Lung (tissue), 11 donors: ENCODE measurements at regions not wholly inside any gene's neighbourhood (a gene's known extent, or its start where the extent isn't known, plus 50 kb on each side); places are given as distances from the start of the nearest gene placed in this dataset.

ENCODE experiments used
- ATAC-seq: fragments of 200-7000 bp; cut with Tn5 transposase; one replicate; pipeline ENCODE4 v1.9.1; 2020; ENCODE audit warnings: moderate number of reproducible peaks; ENCODE audit not compliant: insufficient read depth, low FRiP score
- DNase-seq, 3 donors: peaks; one replicate each; pipeline ENCODE4 v3.0.0-alpha.2; 2013 to 2017
- H3K27ac ChIP-seq, 2 donors: one replicate each; pipeline ENCODE4 v1.5.1; 2013; ENCODE audit warnings: mild to moderate bottlenecking in 2 of 2, moderate library complexity in 2 of 2, control low read depth in 1 of 2, inconsistent platforms in 1 of 2, low read depth in 1 of 2, low read length in 1 of 2
- H3K27me3 ChIP-seq, 3 donors: one replicate each; pipeline ENCODE4 v1.5.1; 2013; ENCODE audit warnings: low read length in 2 of 3; ENCODE audit not compliant: control insufficient read depth in 3 of 3, insufficient read depth in 3 of 3
- H3K36me3 ChIP-seq, 4 donors: one replicate each; pipeline ENCODE4 v1.5.1; 2013; ENCODE audit warnings: low read length in 4 of 4, mild to moderate bottlenecking in 1 of 4, moderate library complexity in 1 of 4; ENCODE audit not compliant: control insufficient read depth in 4 of 4, insufficient read depth in 4 of 4
- H3K4me1 ChIP-seq, 5 donors: one replicate each; pipeline ENCODE4 v1.5.1; 2013; ENCODE audit warnings: low read length in 5 of 5, mild to moderate bottlenecking in 2 of 5, moderate library complexity in 1 of 5; ENCODE audit not compliant: control insufficient read depth in 5 of 5, insufficient read depth in 5 of 5
- H3K4me3 ChIP-seq: one replicate; pipeline ENCODE4 v1.5.1; 2013; ENCODE audit warnings: mild to moderate bottlenecking, control low read depth, moderate library complexity
- H3K9ac ChIP-seq, 2 donors: one replicate each; pipeline ENCODE4 v1.5.1; 2013; ENCODE audit warnings: low read length in 2 of 2, control low read depth in 1 of 2; ENCODE audit not compliant: insufficient read depth in 1 of 2
- H3K9me3 ChIP-seq, 4 donors: one replicate each; pipeline ENCODE4 v1.5.1; 2013; ENCODE audit warnings: low read length in 3 of 4, mild to moderate bottlenecking in 1 of 4, moderate library complexity in 1 of 4; ENCODE audit not compliant: control insufficient read depth in 4 of 4, insufficient read depth in 3 of 4
- CTCF ChIP-seq: IDR thresholded peaks from 2 replicates; pipeline ENCODE4 v1.5.1; 2012; ENCODE audit warnings: mild to moderate bottlenecking; ENCODE audit errors: control extremely low read depth, extremely low read depth
- WGBS, 2 donors: extraction: QIAGEN DNeasy Blood & Tissue Kit; methylation state at CpG; one replicate each; pipeline ENCODE4 v1.1.7; 2013; 5-methylcytosine and 5-hydroxymethylcytosine counted together
- donor health status: control.
- donor health status: control.
- donor health status: Bipolar disorder and iron deficiency.
- donor health status: healthy.
- donor health status: DM: yes; HTN: yes; CAD: no.

- Histone ChIP-seq H3K9me3 (no peaks in the 10 kb centered on the region), H3K27ac (no peak overlapping the region), H3K4me3 (no peak overlapping the region), H3K4me1 (peaks cover 0 to 5% (median 0%) of the 10 kb centered on the region in 5 donors), H3K27me3 (no peaks in the 10 kb centered on the region), H3K36me3 (no peaks in the 10 kb centered on the region), H3K9ac (no peak overlapping the region)
- DNase-seq = peak in 1 of 3 donors; percentile 15
- no peak for ATAC-seq
- TF ChIP-seq CTCF = no peak
Observed at GRCh38 chr4:23015821-23016220, 323.1 kb downstream of the GBA3 start.

GRCh38 chr4:23009093-23009492, 316.4 kb downstream of the GBA3 start:
- ATAC-seq = no peak
- Histone ChIP-seq H3K4me1 (peaks cover 0 to 5% (median 0%) of the 10 kb centered on the region in 5 donors), H3K36me3 (no peaks in the 10 kb centered on the region), H3K9me3 (peaks cover 0 to 4% (median 0%) of the 10 kb centered on the region in 4 donors), H3K27me3 (no peaks in the 10 kb centered on the region), H3K27ac (no peak overlapping the region), H3K4me3 (no peak overlapping the region), H3K9ac (no peak overlapping the region)
- no peak for TF ChIP-seq CTCF
- DNase-seq = no peak

GRCh38 chr4:23006756-23007155, 314.0 kb downstream of the GBA3 start:
- DNase-seq (no peak), ATAC-seq (no peak)
- Histone ChIP-seq H3K27me3 (no peaks in the 10 kb centered on the region), H3K9me3 (peaks cover 0 to 4% (median 0%) of the 10 kb centered on the region in 4 donors), H3K4me1 (peaks cover 0 to 2% (median 0%) of the 10 kb centered on the region in 5 donors), H3K27ac (no peak overlapping the region), H3K9ac (no peak overlapping the region), H3K36me3 (no peaks in the 10 kb centered on the region), H3K4me3 (no peak overlapping the region)
- TF ChIP-seq CTCF = no peak

GRCh38 chr4:23005691-23006090, 313.0 kb downstream of the GBA3 start:
- 86 to 87% methylated on average over 1 of the region's 1 CpG for WGBS, 2 donors
- TF ChIP-seq CTCF = no peak
- no peak overlapping the region for H3K4me3 ChIP-seq
- H3K9me3 ChIP-seq = peaks cover 0 to 4% (median 0%) of the 10 kb centered on the region in 4 donors
- no peak overlapping the region for H3K9ac ChIP-seq
- H3K27me3 ChIP-seq = no peaks in the 10 kb centered on the region
- H3K36me3 ChIP-seq = no peaks in the 10 kb centered on the region
- ATAC-seq (no peak), DNase-seq (no peak)
- no peak overlapping the region for H3K27ac ChIP-seq
- peaks cover 0 to 4% (median 0%) of the 10 kb centered on the region in 5 donors for H3K4me1 ChIP-seq
